ENCODE measurements at regions not wholly inside any gene's neighbourhood (a gene's known extent, or its start where the extent isn't known, plus 50 kb on each side); places are given as distances from the start of the nearest gene placed in this dataset.
"Not testable (repeated sequence)": the region's sequence is repeated elsewhere in the genome, so short reads cannot be mapped to it uniquely, and the experiment has no call there.

DNA sequence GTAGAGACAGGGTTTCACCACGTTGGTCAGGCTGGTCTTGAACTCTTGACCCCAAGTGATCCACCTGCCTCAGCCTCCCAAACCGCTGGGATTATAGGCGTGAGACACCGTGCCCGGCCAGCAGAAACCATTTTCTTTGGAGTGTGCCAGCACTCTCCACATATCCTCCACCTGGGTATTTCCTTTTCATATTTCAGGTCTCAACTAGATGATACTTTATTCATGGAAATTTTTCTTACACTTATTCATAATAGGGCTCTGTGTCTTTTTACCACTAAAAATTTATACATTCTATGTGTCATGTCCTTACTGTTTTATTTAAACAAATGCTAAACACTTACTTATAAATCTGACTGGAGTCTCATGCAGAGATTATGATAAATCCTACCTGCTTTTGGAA, 305.9 kb downstream of the PCDH20 start:
- Histone ChIP-seq H3K9me3 (ENCODE audit: control insufficient read depth, low read length) (no peaks in the 10 kb centered on the region), H3K4me3 (ENCODE audit: extremely low read depth, insufficient read depth, low read length, poor library complexity, severe bottlenecking) (no peak overlapping the region), H3K4me1 (ENCODE audit: control insufficient read depth, insufficient read depth, low read length, poor library complexity, severe bottlenecking) (no peaks in the 10 kb centered on the region), H3K27ac (ENCODE audit: low read depth, low read length, severe bottlenecking) (no peak overlapping the region), H3K36me3 (ENCODE audit: control insufficient read depth, insufficient read depth, low read length) (no peaks in the 10 kb centered on the region)
- 97 to 98% methylated on average over 5 of the region's 5 CpGs for WGBS, 2 experiments (ENCODE audit: insufficient coverage in 2 of 2)

DNA sequence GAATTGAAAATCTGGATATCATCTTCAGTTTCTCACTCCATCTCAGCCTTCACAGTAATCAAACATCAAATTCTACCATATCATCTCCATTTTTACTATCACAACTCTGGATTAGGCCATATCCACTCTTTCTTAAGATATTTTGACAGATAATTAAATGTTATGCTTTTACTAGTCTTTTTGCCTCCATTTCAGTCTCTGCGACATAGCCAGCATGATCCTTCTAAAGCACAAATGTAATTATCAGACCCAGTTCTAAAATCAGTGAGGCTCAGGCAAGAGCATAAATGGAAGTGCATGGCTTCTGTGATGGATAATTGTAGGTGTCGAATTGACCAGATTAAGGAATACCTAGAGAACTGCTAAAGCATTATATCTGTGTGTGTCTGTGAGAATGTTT, 307.7 kb downstream of the PCDH20 start:
- WGBS, 2 experiments (ENCODE audit: insufficient coverage in 2 of 2) = 86 to 100% methylated on average over 1 of the region's 2 CpGs
- Histone ChIP-seq H3K36me3 (ENCODE audit: control insufficient read depth, insufficient read depth, low read length) (no peaks in the 10 kb centered on the region), H3K27ac (ENCODE audit: low read depth, low read length, severe bottlenecking) (no peak overlapping the region), H3K4me1 (ENCODE audit: control insufficient read depth, insufficient read depth, low read length, poor library complexity, severe bottlenecking) (no peaks in the 10 kb centered on the region), H3K9me3 (ENCODE audit: control insufficient read depth, low read length) (no peaks in the 10 kb centered on the region), H3K4me3 (ENCODE audit: extremely low read depth, insufficient read depth, low read length, poor library complexity, severe bottlenecking) (no peak overlapping the region)

DNA sequence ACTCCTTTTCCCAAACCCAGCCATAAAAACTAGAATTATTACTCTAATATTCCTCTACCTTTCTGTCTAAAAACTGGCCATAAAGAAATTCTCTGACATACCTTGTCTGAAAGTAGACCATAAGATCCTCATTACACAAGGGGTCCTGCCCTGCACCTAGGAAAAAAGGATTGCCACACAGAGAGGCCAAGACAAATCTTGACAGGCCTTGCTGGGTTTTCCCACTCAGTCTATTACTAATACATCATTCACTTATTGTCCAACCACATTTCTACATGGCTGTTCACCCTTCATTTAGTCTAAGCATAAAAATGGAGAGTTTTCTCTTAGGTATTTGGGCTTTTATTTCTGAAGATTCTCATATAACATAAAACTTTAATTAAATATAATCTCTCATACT, 319.8 kb downstream of the PCDH20 start:
- Histone ChIP-seq H3K27ac (ENCODE audit: low read depth, low read length, severe bottlenecking) (no peak overlapping the region), H3K4me3 (ENCODE audit: extremely low read depth, insufficient read depth, low read length, poor library complexity, severe bottlenecking) (no peak overlapping the region), H3K9me3 (ENCODE audit: control insufficient read depth, low read length) (no peaks in the 10 kb centered on the region), H3K4me1 (ENCODE audit: control insufficient read depth, insufficient read depth, low read length, poor library complexity, severe bottlenecking) (no peaks in the 10 kb centered on the region), H3K36me3 (ENCODE audit: control insufficient read depth, insufficient read depth, low read length) (no peaks in the 10 kb centered on the region)

GRCh38 chr13:61094865-61095264, 320.8 kb downstream of the PCDH20 start:
- H3K4me3 ChIP-seq (ENCODE audit: extremely low read depth, insufficient read depth, low read length, poor library complexity, severe bottlenecking) = no peak overlapping the region
- no peak overlapping the region for H3K27ac ChIP-seq (ENCODE audit: low read depth, low read length, severe bottlenecking)

GRCh38 chr13:61089894-61090293, 325.8 kb downstream of the PCDH20 start:
- not testable (repeated sequence) for H3K4me1 ChIP-seq (ENCODE audit: control insufficient read depth, insufficient read depth, low read length, poor library complexity, severe bottlenecking); H3K9me3 ChIP-seq (ENCODE audit: control insufficient read depth, low read length); H3K27ac ChIP-seq (ENCODE audit: low read depth, low read length, severe bottlenecking); H3K36me3 ChIP-seq (ENCODE audit: control insufficient read depth, insufficient read depth, low read length); H3K4me3 ChIP-seq (ENCODE audit: extremely low read depth, insufficient read depth, low read length, poor library complexity, severe bottlenecking)
- 60 to 66% methylated on average over 5 to 6 of the region's 8 CpGs for WGBS, 2 experiments (ENCODE audit: insufficient coverage in 2 of 2)

More at GRCh38 chr13:61094865-61095264, 320.8 kb downstream of the PCDH20 start:
- H3K4me1 ChIP-seq (ENCODE audit: control insufficient read depth, insufficient read depth, low read length, poor library complexity, severe bottlenecking) = no peaks in the 10 kb centered on the region
- no peaks in the 10 kb centered on the region for H3K9me3 ChIP-seq (ENCODE audit: control insufficient read depth, low read length)
- no peaks in the 10 kb centered on the region for H3K36me3 ChIP-seq (ENCODE audit: control insufficient read depth, insufficient read depth, low read length)

DNA sequence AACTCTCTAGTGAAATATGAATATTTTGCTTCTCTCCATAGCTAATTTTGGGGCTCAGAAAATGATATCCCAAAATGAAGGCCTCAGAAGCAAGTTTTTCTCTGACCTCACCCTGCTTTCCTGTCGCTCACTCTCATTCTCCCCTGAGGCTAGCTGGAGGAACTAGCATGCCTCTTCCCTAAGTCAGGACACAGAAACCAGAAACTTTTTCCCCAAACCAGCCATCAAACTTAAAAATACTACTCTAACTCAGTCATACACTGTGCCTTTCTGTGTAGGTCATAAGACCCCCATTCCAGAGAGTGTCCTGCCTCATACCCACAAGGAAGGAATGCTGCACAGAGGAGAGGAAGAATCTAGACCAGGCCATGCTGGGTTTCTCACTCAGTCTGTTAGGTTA, 329.6 kb downstream of the PCDH20 start:
- H3K4me1 ChIP-seq (ENCODE audit: control insufficient read depth, insufficient read depth, low read length, poor library complexity, severe bottlenecking) = no peaks in the 10 kb centered on the region
- 88 to 91% methylated on average over 1 of the region's 1 CpG for WGBS, 2 experiments (ENCODE audit: insufficient coverage in 2 of 2)
- H3K27ac ChIP-seq (ENCODE audit: low read depth, low read length, severe bottlenecking) = no peak overlapping the region
- no peaks in the 10 kb centered on the region for H3K36me3 ChIP-seq (ENCODE audit: control insufficient read depth, insufficient read depth, low read length)
- H3K4me3 ChIP-seq (ENCODE audit: extremely low read depth, insufficient read depth, low read length, poor library complexity, severe bottlenecking) = no peak overlapping the region
- H3K9me3 ChIP-seq (ENCODE audit: control insufficient read depth, low read length) = no peaks in the 10 kb centered on the region

- Histone ChIP-seq H3K4me1 (ENCODE audit: control insufficient read depth, insufficient read depth, low read length, poor library complexity, severe bottlenecking) (no peaks in the 10 kb centered on the region), H3K9me3 (ENCODE audit: control insufficient read depth, low read length) (no peaks in the 10 kb centered on the region), H3K27ac (ENCODE audit: low read depth, low read length, severe bottlenecking) (no peak overlapping the region), H3K4me3 (ENCODE audit: extremely low read depth, insufficient read depth, low read length, poor library complexity, severe bottlenecking) (no peak overlapping the region), H3K36me3 (ENCODE audit: control insufficient read depth, insufficient read depth, low read length) (no peaks in the 10 kb centered on the region)
Measured at GRCh38 chr13:61084988-61085387, 330.7 kb downstream of the PCDH20 start.

DNA sequence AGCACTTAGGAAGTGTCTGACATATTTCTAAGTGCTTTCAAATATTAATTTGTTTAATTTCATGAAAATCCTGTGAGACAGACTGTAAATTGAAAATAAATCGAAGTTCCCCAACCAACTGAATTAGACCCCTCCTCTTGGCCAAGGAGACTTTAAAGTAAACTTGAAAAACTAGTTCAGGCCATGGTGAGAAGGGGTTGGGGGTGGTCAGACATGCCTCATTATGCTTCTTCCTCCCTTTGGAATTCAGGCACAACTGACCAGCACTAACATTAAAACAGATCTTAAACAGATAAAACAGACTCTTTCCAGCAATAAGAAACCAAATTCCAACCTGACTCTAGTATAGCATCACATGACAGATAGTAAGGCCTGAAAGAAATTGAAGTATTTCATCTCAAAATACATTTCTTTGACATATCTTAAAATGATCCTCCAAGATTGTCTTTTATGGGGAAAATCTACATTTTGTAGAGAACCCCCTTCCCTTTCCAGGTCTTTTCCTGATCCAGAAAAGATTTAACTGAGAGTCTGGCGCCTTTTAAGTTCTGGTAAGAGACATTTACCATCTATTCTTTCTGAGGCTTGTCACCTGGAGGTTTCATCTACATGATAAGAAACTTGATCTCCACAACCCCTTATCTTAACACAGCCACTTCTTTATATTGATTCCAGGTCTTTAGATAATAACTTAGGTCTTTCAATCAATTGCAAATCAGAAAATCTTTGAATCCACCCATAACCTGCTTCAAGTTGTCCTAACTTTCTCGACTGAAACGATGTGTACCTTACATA, 336.5 kb downstream of the PCDH20 start:
- Histone ChIP-seq H3K36me3 (ENCODE audit: control insufficient read depth, insufficient read depth, low read length) (no peaks in the 10 kb centered on the region), H3K9me3 (ENCODE audit: control insufficient read depth, low read length) (no peaks in the 10 kb centered on the region), H3K4me1 (ENCODE audit: control insufficient read depth, insufficient read depth, low read length, poor library complexity, severe bottlenecking) (no peaks in the 10 kb centered on the region), H3K27ac (ENCODE audit: low read depth, low read length, severe bottlenecking) (no peak overlapping the region), H3K4me3 (ENCODE audit: extremely low read depth, insufficient read depth, low read length, poor library complexity, severe bottlenecking) (no peak overlapping the region)
- WGBS, 2 experiments (ENCODE audit: insufficient coverage in 2 of 2) = 87 to 100% methylated on average over 2 to 3 of the region's 4 CpGs

DNA sequence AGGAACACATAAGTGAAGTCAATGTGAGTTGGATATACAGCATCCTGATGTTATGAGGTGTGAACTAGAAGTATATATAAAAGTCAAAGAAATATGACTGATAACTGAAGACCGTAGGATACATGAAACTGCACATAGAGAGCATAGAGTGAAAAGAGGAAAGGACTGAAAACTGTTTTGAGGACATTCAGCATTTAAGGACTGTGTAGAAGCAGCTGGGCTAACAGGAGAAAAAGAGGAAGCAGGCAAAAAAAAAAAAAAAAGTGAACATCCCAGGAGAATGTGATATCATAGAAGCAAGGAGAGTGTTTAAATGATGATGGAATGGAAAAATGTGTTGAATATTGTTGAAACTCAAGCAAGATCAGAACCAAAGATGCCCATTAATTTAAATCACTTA, 363.5 kb downstream of the PCDH20 start:
- H3K4me1 ChIP-seq (ENCODE audit: control insufficient read depth, insufficient read depth, low read length, poor library complexity, severe bottlenecking) = no peaks in the 10 kb centered on the region
- no peak overlapping the region for H3K4me3 ChIP-seq (ENCODE audit: extremely low read depth, insufficient read depth, low read length, poor library complexity, severe bottlenecking)
- no peaks in the 10 kb centered on the region for H3K36me3 ChIP-seq (ENCODE audit: control insufficient read depth, insufficient read depth, low read length)
- WGBS, 2 experiments (ENCODE audit: insufficient coverage in 2 of 2) = 82 to 100% methylated on average over 1 of the region's 1 CpG
- H3K27ac ChIP-seq (ENCODE audit: low read depth, low read length, severe bottlenecking) = no peak overlapping the region
- H3K9me3 ChIP-seq (ENCODE audit: control insufficient read depth, low read length) = no peaks in the 10 kb centered on the region

GRCh38 chr13:61045251-61045650, 370.4 kb downstream of the PCDH20 start:
- 60 to 100% methylated on average over 1 to 2 of the region's 2 CpGs for WGBS, 2 experiments (ENCODE audit: insufficient coverage in 2 of 2)
- no peak overlapping the region for H3K4me3 ChIP-seq (ENCODE audit: extremely low read depth, insufficient read depth, low read length, poor library complexity, severe bottlenecking)

GRCh38 chr13:61040181-61040580, 375.5 kb downstream of the PCDH20 start:
- WGBS, 2 experiments (ENCODE audit: insufficient coverage in 2 of 2) = 100% methylated on average over 2 of the region's 2 CpGs; no CpG with 5 or more reads in 1 of the 2 experiments
- Histone ChIP-seq H3K4me3 (ENCODE audit: extremely low read depth, insufficient read depth, low read length, poor library complexity, severe bottlenecking) (no peak overlapping the region), H3K27ac (ENCODE audit: low read depth, low read length, severe bottlenecking) (no peak overlapping the region), H3K36me3 (ENCODE audit: control insufficient read depth, insufficient read depth, low read length) (no peaks in the 10 kb centered on the region), H3K9me3 (ENCODE audit: control insufficient read depth, low read length) (no peaks in the 10 kb centered on the region), H3K4me1 (ENCODE audit: control insufficient read depth, insufficient read depth, low read length, poor library complexity, severe bottlenecking) (no peaks in the 10 kb centered on the region)

More at GRCh38 chr13:61045251-61045650, 370.4 kb downstream of the PCDH20 start:
- Histone ChIP-seq H3K27ac (ENCODE audit: low read depth, low read length, severe bottlenecking) (no peak overlapping the region), H3K36me3 (ENCODE audit: control insufficient read depth, insufficient read depth, low read length) (no peaks in the 10 kb centered on the region), H3K9me3 (ENCODE audit: control insufficient read depth, low read length) (no peaks in the 10 kb centered on the region), H3K4me1 (ENCODE audit: control insufficient read depth, insufficient read depth, low read length, poor library complexity, severe bottlenecking) (no peaks in the 10 kb centered on the region)

Measured in mesodermal cell (in vitro differentiated cells).